Neural cell (in vitro differentiated cells): ENCODE measurements at regions not wholly inside any gene's neighbourhood (a gene's known extent, or its start where the extent isn't known, plus 50 kb on each side); places are given as distances from the start of the nearest gene placed in this dataset.

Experiments used
- CTCF ChIP-seq: fragments of 450-650 bp; IDR thresholded peaks from 2 replicates; pipeline ENCODE4 v1.5.1; 2014; ENCODE audit warnings: antibody characterized with exemption, mild to moderate bottlenecking, moderate library complexity; ENCODE audit not compliant: poor library complexity, severe bottlenecking
- POLR2AphosphoS5 ChIP-seq: IDR thresholded peaks from 2 replicates; pipeline ENCODE4 v1.6.1; 2012
- RAD21 ChIP-seq: fragments of 450-650 bp; conservative IDR thresholded peaks from 2 replicates; pipeline ENCODE4 v1.6.1; 2014; ENCODE audit warnings: antibody characterized with exemption, mild to moderate bottlenecking, moderate library complexity

DNA sequence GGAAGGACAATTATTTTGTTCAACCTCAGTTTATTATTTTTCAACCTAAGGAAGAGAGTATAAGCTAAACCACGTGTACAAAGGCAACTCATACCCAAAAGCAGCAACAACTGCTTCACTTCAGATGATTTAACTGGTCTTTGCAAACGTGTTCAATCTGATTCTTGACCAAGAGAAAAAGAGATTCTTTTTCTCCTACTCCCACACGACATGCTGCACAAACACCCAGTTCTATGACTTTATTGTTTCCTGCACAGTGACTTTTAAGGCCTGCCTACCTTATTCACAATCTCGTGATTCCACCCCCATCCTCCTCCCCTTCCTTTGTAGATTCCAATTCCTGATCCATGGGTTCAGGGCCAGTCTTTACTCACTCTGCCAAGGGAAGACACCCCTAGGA is 1394.8 kb upstream of the ZEB2 start:
- TF ChIP-seq CTCF (no peak), RAD21 (no peak), POLR2AphosphoS5 (no peak)
